Subcutaneous abdominal adipose tissue (tissue), 5 donors: ENCODE measurements at regions not wholly inside any gene's neighbourhood (a gene's known extent, or its start where the extent isn't known, plus 50 kb on each side); places are given as distances from the start of the nearest gene placed in this dataset.

Experiments
- H3K27ac ChIP-seq: one replicate; pipeline ENCODE4 v1.7.0; 2013; ENCODE audit warnings: low read depth, mild to moderate bottlenecking, inconsistent platforms, low read length, moderate library complexity
- H3K27me3 ChIP-seq, 5 donors: one replicate each; pipeline ENCODE4 v1.7.0; 2013; ENCODE audit warnings: low read length in 5 of 5, inconsistent platforms in 1 of 5; ENCODE audit not compliant: control insufficient read depth in 5 of 5, insufficient read depth in 4 of 5
- H3K36me3 ChIP-seq, 5 donors: one replicate each; pipeline ENCODE4 v1.7.0; 2013; ENCODE audit warnings: low read length in 5 of 5; ENCODE audit not compliant: control insufficient read depth in 5 of 5, insufficient read depth in 5 of 5
- H3K4me1 ChIP-seq, 5 donors: one replicate each; pipeline ENCODE4 v1.7.0; 2013; ENCODE audit warnings: low read length in 5 of 5, mild to moderate bottlenecking in 3 of 5, moderate library complexity in 1 of 5; ENCODE audit not compliant: control insufficient read depth in 5 of 5, insufficient read depth in 5 of 5
- H3K4me3 ChIP-seq, 5 donors: one replicate each; pipeline ENCODE4 v1.7.0; 2013; ENCODE audit warnings: low read length in 5 of 5, low read depth in 1 of 5
- H3K9ac ChIP-seq, 5 donors: one replicate each; pipeline ENCODE4 v1.7.0; 2013; ENCODE audit warnings: low read length in 5 of 5, mild to moderate bottlenecking in 4 of 5, moderate library complexity in 3 of 5
- H3K9me3 ChIP-seq, 5 donors: one replicate each; pipeline ENCODE4 v1.7.0; 2013; ENCODE audit warnings: low read length in 5 of 5; ENCODE audit not compliant: control insufficient read depth in 5 of 5
- donor health status: healthy.
- donor health status: healthy.
- donor health status: healthy.
- donor health status: healthy.
- donor health status: healthy.

GRCh38 chr2:67039517-67040103 is 357.5 kb upstream of the ETAA1 start:
- no peaks in the 10 kb centered on the region for H3K9me3 ChIP-seq
- H3K4me1 ChIP-seq = no peaks in the 10 kb centered on the region
- H3K36me3 ChIP-seq = no peaks in the 10 kb centered on the region
- no peak overlapping the region for H3K9ac ChIP-seq
- no peak overlapping the region for H3K27ac ChIP-seq
- no peak overlapping the region for H3K4me3 ChIP-seq
- H3K27me3 ChIP-seq = no peaks in the 10 kb centered on the region

GRCh38 chr2:67041051-67041450 is 356.1 kb upstream of the ETAA1 start:
- no peak overlapping the region for H3K4me3 ChIP-seq
- no peaks in the 10 kb centered on the region for H3K4me1 ChIP-seq
- H3K9ac ChIP-seq = no peak overlapping the region
- H3K27ac ChIP-seq = no peak overlapping the region
- no peaks in the 10 kb centered on the region for H3K36me3 ChIP-seq
- H3K9me3 ChIP-seq = no peaks in the 10 kb centered on the region
- peaks cover 0 to 3% (median 0%) of the 10 kb centered on the region in 5 donors for H3K27me3 ChIP-seq

- no peaks in the 10 kb centered on the region for H3K36me3 ChIP-seq
- H3K9me3 ChIP-seq = no peaks in the 10 kb centered on the region
- no peak overlapping the region for H3K9ac ChIP-seq
- H3K4me3 ChIP-seq = no peak overlapping the region
- H3K4me1 ChIP-seq = no peaks in the 10 kb centered on the region
- peaks cover 0 to 3% (median 0%) of the 10 kb centered on the region in 5 donors for H3K27me3 ChIP-seq
- H3K27ac ChIP-seq = no peak overlapping the region
Observed at GRCh38 chr2:67043781-67044478, 353.2 kb upstream of the ETAA1 start.

DNA sequence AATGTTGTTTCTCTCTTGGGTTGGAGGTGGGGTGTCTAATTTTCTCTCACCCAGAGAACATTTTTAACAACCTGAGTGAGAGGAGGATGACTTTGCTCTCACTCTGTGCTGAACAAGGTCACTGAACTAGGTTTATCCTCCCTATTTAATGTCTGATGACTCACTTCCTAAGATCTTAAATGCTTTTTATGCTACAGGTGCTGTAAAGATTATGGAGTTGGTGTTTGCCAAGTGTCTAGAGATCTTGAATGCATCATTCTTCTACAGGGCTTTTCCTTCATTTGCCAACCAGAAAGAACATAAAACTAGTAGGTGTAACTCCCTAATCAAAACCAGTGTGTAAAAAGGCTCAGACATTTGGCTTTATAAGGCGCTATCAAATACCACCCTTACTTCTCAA is 350.5 kb upstream of the ETAA1 start:
- no peak overlapping the region for H3K4me3 ChIP-seq
- H3K9ac ChIP-seq = no peak overlapping the region
- H3K36me3 ChIP-seq = no peaks in the 10 kb centered on the region
- H3K9me3 ChIP-seq = no peaks in the 10 kb centered on the region
- H3K27ac ChIP-seq = no peak overlapping the region
- peaks cover 0 to 3% (median 0%) of the 10 kb centered on the region in 5 donors for H3K27me3 ChIP-seq
- H3K4me1 ChIP-seq = no peaks in the 10 kb centered on the region

DNA sequence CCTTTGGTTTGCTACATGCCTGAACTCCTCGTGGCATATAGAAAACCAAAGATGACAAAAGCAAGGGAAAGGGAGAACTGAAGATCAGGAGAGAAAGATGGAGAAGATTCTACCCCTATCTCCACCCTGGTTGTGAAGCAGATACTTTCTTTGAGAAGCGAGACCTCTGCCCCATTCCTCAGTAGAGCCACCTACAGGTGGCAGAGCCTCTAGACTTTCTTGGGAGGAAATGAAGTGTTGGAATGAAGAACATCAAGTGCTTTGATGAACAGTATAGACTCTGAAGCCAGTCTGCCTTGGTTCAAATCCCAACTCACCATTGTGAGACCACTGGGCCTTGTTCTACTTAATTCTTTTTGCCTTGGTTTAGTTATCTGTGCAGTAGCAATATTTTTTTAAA is 348.8 kb upstream of the ETAA1 start:
- no peaks in the 10 kb centered on the region for H3K9me3 ChIP-seq
- no peak overlapping the region for H3K4me3 ChIP-seq
- no peak overlapping the region for H3K9ac ChIP-seq
- no peaks in the 10 kb centered on the region for H3K4me1 ChIP-seq
- peaks cover 0 to 3% (median 0%) of the 10 kb centered on the region in 5 donors for H3K27me3 ChIP-seq
- no peaks in the 10 kb centered on the region for H3K36me3 ChIP-seq
- H3K27ac ChIP-seq = no peak overlapping the region

GRCh38 chr2:67050622-67051021 is 346.5 kb upstream of the ETAA1 start:
- no peak overlapping the region for H3K9ac ChIP-seq
- no peak overlapping the region for H3K27ac ChIP-seq
- H3K4me3 ChIP-seq = no peak overlapping the region
- H3K27me3 ChIP-seq = no peaks in the 10 kb centered on the region
- no peaks in the 10 kb centered on the region for H3K9me3 ChIP-seq
- H3K4me1 ChIP-seq = no peaks in the 10 kb centered on the region
- H3K36me3 ChIP-seq = no peaks in the 10 kb centered on the region

- Histone ChIP-seq H3K36me3 (no peaks in the 10 kb centered on the region), H3K9ac (no peak overlapping the region), H3K4me1 (peaks cover 0 to 3% (median 0%) of the 10 kb centered on the region in 5 donors), H3K9me3 (no peaks in the 10 kb centered on the region), H3K27me3 (no peaks in the 10 kb centered on the region), H3K27ac (no peak overlapping the region), H3K4me3 (no peak overlapping the region)
Observed at GRCh38 chr2:67054728-67055127, 342.4 kb upstream of the ETAA1 start.

DNA sequence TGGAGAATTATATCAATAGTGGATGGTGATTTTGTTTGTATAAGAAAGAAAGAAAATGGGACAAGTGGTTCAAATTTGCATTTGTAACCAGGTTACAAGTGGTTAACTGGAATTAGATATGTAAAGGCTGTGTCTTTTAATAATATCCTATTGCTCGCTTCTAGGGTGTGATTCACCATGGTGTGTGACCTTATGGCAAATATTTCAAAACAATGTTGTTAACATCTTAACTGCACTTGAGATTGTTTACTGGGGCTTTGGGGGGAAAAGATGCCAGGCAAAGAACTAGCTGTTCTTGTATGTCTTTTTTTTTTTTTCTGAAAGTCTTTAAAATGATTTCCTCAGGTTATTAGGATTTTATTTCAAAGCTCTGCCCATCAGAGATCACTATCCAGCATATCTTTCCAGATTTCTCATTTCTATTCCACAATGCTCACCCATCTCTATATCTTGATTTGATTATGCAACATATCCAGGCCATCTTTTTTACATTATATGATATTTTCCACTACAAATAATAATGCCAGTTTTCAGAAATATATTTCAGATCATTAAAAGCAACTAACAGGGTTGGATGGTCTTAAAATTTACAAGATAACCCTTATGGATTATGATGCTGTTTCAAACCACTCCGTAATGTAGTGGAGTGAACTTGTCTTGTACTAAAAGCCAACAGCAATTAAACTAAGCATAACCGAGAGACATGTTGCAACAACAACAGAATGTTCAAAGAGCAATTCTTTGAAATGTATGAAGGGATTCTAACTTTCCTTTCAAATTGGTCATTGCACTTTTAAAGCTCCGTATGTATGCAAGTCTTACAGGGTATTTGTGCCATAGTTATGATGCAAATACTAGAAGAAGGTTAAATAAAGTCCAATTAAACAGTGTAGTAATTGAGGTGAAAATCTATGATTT is 341.5 kb upstream of the ETAA1 start:
- Histone ChIP-seq H3K4me3 (no peak overlapping the region), H3K9ac (no peak overlapping the region), H3K27me3 (no peaks in the 10 kb centered on the region), H3K4me1 (peaks cover 0 to 3% (median 0%) of the 10 kb centered on the region in 5 donors), H3K27ac (no peak overlapping the region), H3K9me3 (no peaks in the 10 kb centered on the region), H3K36me3 (no peaks in the 10 kb centered on the region)

GRCh38 chr2:67057123-67057522 is 340.0 kb upstream of the ETAA1 start:
- Histone ChIP-seq H3K9ac (no peak overlapping the region), H3K9me3 (no peaks in the 10 kb centered on the region), H3K4me3 (no peak overlapping the region)

More at GRCh38 chr2:67057123-67057522, 340.0 kb upstream of the ETAA1 start:
- H3K36me3 ChIP-seq = no peaks in the 10 kb centered on the region
- H3K27ac ChIP-seq = no peak overlapping the region
- no peaks in the 10 kb centered on the region for H3K27me3 ChIP-seq
- peaks cover 0 to 3% (median 0%) of the 10 kb centered on the region in 5 donors for H3K4me1 ChIP-seq
